SW480 (cell line): ENCODE measurements at regions not wholly inside any gene's neighbourhood (a gene's known extent, or its start where the extent isn't known, plus 50 kb on each side); places are given as distances from the start of the nearest gene placed in this dataset.
"Not testable (repeated sequence)": the region's sequence is repeated elsewhere in the genome, so short reads cannot be mapped to it uniquely, and the experiment has no call there.

Source experiments
- DNase-seq: peaks from one replicate; pipeline ENCODE4 v3.0.0-alpha.2; 2016; ENCODE audit warnings: low spot score

GRCh38 chr15:99455789-99456160, 110.0 kb upstream of the MEF2A start:
- DNase-seq, result no peak

GRCh38 chr15:99464137-99464536, 101.6 kb upstream of the MEF2A start:
- DNase-seq, result no peak

- no peak for DNase-seq
These were observed 99.0 kb upstream of the MEF2A start for GRCh38 chr15:99466701-99467337.

- no peak for DNase-seq
These were observed 98.5 kb upstream of the MEF2A start for GRCh38 chr15:99467338-99467720.

- DNase-seq, result no peak
These were observed 97.8 kb upstream of the MEF2A start for GRCh38 chr15:99467853-99468464.

GRCh38 chr15:99470204-99470603, 95.6 kb upstream of the MEF2A start:
- DNase-seq, result not testable (repeated sequence)

- no peak for DNase-seq
These were observed 93.2 kb upstream of the MEF2A start for GRCh38 chr15:99472416-99473145.

- no peak for DNase-seq
These were observed 91.5 kb upstream of the MEF2A start for GRCh38 chr15:99473981-99474906.

GRCh38 chr15:99474909-99475753, 90.7 kb upstream of the MEF2A start:
- DNase-seq, result no peak

GRCh38 chr15:99475754-99476412, 89.9 kb upstream of the MEF2A start:
- DNase-seq, result no peak

GRCh38 chr15:99476413-99477222, 89.2 kb upstream of the MEF2A start:
- DNase-seq, result no peak

GRCh38 chr15:99477791-99478471, 87.9 kb upstream of the MEF2A start:
- DNase-seq, result no peak

- no peak for DNase-seq
These were observed 86.8 kb upstream of the MEF2A start for GRCh38 chr15:99478977-99479376.

GRCh38 chr15:99480016-99480810, 85.6 kb upstream of the MEF2A start:
- DNase-seq, result no peak

- no peak for DNase-seq
These were observed 84.5 kb upstream of the MEF2A start for GRCh38 chr15:99481113-99481950.

- no peak for DNase-seq
These were observed 83.9 kb upstream of the MEF2A start for GRCh38 chr15:99481951-99482230.

- DNase-seq, result no peak
These were observed 82.8 kb upstream of the MEF2A start for GRCh38 chr15:99482993-99483392.
